ENCODE measurements at regions not wholly inside any gene's neighbourhood (a gene's known extent, or its start where the extent isn't known, plus 50 kb on each side); places are given as distances from the start of the nearest gene placed in this dataset.

- no peak for DNase-seq (ENCODE audit: low read depth)
Measured at GRCh38 chr1:187306710-187307415, 478.1 kb downstream of the PLA2G4A start.

GRCh38 chr1:187310038-187310631, 481.4 kb downstream of the PLA2G4A start:
- DNase-seq (ENCODE audit: low read depth), result peak; percentile 2

DNA sequence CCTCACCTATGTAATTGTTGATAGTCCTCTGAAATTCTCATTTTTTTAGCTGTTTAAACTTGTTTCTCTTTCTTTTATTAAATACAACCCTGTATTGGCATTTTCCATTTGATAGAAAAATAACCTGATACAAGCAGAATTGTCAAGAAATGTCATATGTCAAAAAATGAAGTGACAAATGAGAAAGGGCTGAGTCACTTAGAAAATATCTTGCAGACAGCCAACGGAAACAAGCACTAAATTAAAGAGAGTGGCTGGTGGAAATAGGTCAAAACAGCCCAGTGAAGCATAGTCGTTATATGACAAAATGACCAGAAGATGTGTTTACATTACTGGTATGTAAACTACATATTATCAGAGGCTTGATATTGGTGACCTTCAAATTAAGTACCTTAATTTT, 484.4 kb downstream of the PLA2G4A start:
- DNase-seq (ENCODE audit: low read depth), result peak; percentile 9

GRCh38 chr1:187326557-187326956, 497.8 kb downstream of the PLA2G4A start:
- no peak for DNase-seq (ENCODE audit: low read depth)

DNA sequence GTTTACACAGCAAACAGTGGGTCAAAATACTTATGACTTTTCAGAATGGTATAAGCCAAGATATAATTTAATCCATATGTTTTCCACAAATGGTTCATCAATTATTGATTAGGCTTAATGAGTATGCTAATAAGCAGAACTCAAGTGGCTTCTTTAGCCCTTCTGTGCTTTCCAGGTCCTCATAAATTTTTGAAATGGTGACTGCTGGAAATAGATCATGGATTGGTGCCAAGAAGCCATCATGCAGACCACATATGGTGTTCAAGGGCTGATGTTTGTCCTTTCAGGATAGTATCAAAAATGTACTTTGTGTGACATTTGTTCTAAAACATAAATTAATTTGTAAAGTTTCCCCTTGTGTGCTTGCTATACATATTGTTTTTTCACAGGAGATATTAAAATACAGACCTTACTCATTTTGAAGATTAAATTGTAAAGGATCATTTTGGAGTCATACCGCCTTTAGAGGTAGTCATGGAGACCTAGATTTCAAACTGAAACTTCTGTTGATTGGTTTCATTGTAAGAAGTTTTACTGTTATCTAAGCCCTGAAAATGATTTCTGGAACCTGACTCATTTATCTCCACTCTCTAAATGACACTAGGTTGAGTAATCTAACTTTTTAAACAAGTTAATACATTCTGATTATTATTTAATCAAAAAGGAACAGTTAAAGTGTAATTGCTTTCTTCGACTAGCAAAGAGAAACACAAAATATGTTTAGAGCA, 507.9 kb downstream of the PLA2G4A start:
- DNase-seq (ENCODE audit: low read depth), result no peak

DNA sequence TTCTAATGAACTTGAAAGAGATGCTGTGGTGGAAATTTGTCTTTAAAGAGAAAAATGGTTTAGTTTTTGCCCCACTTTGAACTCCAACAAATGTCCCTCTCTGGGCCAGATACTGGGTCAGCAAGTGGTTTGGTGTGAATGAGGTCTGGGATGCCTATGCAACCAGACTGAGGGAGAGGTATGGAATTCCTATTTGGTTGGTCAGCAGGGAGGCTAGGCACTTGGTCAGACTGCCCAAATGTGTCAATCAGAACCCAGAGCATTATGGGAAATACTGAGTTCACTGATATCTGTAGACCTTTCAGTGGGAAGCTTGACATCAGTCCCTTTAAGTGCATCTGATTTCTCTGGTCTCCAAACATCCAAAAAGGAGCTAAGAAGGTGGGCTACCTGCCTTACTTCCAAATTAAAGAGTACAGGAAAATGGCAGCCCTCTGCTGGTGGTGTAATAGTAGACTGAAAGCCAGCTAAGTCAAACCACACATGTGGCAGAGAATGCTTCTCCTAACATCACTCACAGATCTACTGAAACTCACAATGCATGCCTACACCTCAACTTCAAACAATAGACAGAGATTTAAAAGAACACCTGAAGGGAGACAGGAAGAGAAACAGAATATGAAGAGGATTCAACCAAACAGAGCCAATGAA, 510.1 kb downstream of the PLA2G4A start:
- peak; percentile 23 for DNase-seq (ENCODE audit: low read depth)

GRCh38 chr1:187342495-187342894, 513.7 kb downstream of the PLA2G4A start:
- DNase-seq (ENCODE audit: low read depth), result no peak

- no peak for DNase-seq (ENCODE audit: low read depth)
Measured at GRCh38 chr1:187374082-187374481, 545.3 kb downstream of the PLA2G4A start.

- DNase-seq (ENCODE audit: low read depth), result no peak
Measured at GRCh38 chr1:187374742-187375141, 546.0 kb downstream of the PLA2G4A start.

DNA sequence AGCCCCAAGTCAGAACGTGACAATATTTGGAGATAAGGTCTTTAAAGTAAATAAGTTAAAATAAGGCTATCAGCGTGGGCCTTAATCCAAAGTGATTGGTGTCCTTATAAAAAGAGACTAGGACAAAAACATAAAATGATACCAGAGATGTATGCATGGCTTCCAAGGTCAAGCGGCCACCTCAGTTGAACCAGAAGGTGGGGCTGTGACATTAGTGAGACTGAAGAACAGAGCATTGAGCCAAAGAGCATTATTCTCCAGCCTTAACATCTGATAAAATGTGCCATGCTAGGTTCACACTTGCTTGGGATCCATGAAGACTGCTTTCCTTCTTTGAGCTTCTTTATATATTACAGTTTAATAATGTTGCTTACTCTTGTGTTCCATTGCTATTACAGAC, 554.6 kb downstream of the PLA2G4A start:
- DNase-seq (ENCODE audit: low read depth), result no peak

- no peak for DNase-seq (ENCODE audit: low read depth)
Measured at GRCh38 chr1:187384504-187384903, 555.8 kb downstream of the PLA2G4A start.

DNA sequence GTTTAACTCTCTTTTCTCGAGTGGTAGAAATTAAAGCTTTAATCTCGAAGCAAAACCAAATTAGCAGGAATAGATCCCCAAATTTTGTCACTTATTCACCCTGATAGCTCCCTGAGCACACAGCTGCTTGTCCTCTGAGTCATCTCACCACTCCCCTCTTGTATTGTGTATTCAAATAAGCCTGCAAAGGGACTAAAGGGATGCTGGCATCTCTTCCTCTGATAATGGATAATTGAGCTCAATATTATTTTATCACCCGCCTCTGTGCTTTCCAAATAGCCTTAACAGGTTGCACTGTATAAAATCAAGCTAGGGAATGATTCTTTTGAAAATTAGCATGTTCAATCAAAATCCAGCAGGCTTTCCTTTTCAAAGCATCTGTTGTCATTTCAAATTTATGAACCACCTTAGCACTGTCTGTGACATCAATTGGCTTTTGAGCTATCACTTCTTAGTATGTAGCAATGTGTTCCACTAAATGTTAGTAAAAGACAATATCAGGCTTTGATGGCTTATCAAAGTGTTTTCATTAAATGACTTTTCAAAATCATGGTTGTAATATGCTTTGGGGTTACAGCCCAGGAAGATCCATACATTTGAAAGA, 561.6 kb downstream of the PLA2G4A start:
- DNase-seq (ENCODE audit: low read depth), result peak; percentile 18

GRCh38 chr1:187396226-187396625, 567.5 kb downstream of the PLA2G4A start:
- DNase-seq (ENCODE audit: low read depth), result peak; percentile 22

- no peak for DNase-seq (ENCODE audit: low read depth)
Measured at GRCh38 chr1:187396929-187397796, 568.4 kb downstream of the PLA2G4A start.

GRCh38 chr1:187408212-187409004, 579.7 kb downstream of the PLA2G4A start:
- peak; percentile 7 for DNase-seq (ENCODE audit: low read depth)

GRCh38 chr1:187409341-187409740, 580.6 kb downstream of the PLA2G4A start:
- peak; percentile 17 for DNase-seq (ENCODE audit: low read depth)

- DNase-seq (ENCODE audit: low read depth), result no peak
Measured at GRCh38 chr1:187411118-187411517, 582.4 kb downstream of the PLA2G4A start.

- DNase-seq (ENCODE audit: low read depth), result no peak
Measured at GRCh38 chr1:187413405-187414169, 584.8 kb downstream of the PLA2G4A start.

DNA sequence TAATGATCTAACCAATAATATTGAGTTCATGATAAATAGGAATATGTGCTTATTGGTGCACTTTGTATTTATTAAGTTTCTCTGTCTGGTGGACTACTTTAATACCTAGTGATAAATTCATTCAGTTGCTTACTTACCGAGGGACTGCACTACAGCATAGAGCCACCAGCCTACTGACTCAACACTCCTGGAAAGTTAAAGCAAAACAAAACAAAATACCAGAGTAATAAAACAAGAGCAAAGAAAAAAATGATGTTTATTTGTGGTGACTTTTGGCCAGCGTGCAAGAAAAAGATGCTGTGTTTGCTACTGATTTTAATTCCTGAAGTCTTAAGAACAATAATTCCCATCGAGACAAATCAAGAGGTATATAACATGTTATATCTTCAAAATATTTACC, 586.3 kb downstream of the PLA2G4A start:
- no peak for DNase-seq (ENCODE audit: low read depth)

All from HT1080 (cell line).